ENCODE measurements at regions not wholly inside any gene's neighbourhood (a gene's known extent, or its start where the extent isn't known, plus 50 kb on each side); places are given as distances from the start of the nearest gene placed in this dataset.
"Not testable (repeated sequence)": the region's sequence is repeated elsewhere in the genome, so short reads cannot be mapped to it uniquely, and the experiment has no call there.

DNA sequence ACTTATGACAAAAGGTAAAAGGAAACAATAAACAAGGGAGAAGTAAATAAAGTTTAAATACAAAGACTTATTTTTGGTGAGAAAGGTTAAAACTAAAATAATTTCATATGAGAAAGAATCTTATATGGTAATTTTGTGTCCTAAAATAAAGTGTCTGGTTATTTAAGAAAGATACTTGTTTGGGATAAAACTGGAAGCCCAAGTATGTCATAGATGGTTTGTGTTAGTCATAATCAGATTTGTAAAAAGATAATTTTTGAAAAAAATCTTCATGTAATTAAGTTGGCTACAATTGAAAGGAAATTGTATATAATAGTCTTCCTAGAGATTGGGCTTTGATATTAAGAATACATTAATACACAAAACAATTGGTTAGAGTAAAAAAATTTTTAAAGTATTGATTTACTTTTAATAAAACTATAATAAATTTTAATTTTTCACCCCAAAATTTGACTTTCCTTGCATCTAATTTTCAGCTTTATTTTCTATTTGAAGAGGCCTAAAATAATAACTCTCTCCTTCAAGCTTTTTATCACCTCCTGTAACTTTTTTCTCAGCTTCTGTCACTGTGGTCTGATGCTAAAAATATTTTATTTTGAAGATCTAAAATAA, 315.6 kb downstream of the SLITRK5 start:
- DNase-seq, result no peak

DNA sequence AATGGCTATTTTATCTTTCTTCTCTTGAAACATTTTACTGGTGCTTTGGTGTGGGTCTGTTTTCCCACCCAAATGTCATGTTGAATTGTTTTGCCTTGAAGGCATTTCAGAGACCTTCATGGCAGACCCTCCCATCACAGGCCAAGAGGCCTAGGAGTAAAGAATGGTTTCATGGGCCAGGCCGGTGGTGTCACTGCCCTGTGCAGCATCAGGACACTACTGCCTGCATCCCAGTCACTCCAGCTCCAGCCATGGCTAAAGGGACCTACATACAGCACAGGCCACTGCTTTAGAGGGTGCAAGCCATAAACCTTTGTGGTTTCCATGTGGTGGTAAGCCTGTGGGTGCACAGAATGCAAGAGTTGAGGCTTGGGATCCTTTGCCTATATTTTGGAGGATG, 326.9 kb downstream of the SLITRK5 start:
- DNase-seq, result no peak

DNA sequence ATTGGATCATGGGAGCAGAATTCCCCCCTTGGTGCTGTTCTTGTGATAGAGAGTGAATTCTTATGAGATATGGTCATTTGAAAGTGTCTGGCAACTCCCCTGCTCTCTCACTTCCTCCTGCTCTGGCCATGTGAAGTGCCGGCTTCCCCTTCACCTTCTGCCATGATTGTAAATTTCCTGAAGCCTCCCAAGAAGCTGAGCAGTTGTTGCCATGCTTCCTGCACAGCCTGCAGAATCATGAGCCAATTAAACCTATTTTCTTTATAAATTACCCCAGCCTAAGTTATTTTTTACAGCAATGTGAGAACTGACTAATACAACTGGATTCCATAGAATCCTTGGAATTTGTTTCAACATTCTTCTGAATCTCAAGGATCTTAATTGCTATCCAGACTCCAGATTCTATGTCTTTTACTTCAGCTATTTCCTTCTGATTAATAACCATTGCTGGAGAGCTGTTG, 328.1 kb downstream of the SLITRK5 start:
- DNase-seq, result peak; percentile 48

DNA sequence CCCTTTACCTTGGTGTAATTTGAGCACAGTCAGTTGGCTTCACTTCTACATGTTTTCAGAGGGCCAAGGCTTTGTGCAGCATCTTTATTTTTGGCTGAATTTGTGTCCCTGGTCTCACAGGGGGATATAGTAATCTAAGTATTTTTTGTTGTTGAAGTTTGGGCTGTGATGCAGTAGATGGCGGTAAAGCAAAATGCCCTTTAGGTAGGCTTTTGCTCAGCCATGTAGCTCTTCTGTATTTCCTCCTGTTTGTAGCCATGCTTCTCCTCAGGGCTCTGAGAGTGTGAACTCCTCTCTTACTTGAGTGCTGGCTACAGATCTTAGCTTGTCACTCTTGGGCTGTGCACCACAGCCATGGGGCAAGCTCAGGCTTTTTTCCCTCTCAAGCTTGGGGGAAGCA, 328.6 kb downstream of the SLITRK5 start:
- DNase-seq, result peak; percentile 26

DNA sequence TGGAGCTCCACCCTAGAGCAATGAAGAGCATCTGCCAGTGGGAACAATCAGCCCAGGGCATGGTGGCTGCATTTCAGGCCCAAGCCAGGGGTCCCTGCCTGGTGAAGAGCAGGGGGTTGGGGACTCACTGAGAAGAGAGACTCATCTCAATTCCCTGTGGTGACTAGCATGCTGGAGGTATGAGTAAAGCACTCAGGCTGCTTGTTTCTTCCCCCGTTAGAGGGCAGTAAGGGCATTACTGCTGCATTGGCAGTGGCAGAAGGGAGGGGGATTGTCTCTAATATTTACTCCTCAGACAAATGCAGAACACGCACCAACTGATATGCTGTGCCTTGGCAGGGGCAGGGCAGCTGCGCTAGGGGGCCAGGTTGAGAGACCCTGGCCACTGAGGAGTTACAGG, 329.1 kb downstream of the SLITRK5 start:
- DNase-seq, result no peak

DNA sequence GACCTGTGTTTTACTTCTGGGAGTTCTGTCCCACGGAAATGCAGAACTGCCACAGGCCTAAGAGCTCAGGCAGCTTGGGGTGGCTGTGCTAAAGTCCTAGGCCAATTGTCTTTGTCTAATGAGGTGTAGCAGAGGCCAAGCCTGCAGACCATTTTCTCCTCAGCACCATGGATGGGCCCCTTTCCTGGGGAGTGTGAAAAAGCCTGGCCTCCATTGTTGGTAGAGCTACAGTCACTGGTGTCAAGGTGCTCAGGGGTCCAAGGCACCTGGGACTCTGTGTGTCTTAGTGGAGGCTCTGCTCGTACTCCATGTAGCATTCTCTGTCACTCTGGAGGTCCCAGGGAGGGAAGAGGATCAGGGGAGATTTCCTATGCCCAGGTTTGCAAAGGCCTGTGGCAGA, 329.6 kb downstream of the SLITRK5 start:
- DNase-seq, result no peak

DNA sequence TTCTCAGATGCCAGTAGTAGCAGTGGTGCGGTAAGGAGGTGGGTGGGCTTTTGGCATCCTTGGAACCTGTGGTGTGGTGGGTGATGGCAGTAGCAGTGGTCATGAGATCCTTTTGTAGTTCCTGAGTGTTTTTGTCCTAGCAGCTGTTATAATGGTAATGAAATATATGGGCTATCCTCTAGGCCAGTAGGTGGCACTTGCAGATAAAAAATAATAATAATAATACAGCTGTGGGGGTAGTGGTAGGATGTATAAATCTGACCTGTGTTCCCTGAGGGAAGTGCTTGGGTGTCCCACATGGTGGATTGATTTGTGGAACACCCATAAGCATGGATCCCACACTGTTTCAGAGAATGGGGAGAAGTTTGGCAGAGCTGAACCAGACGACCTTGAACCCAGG, 334.0 kb downstream of the SLITRK5 start:
- DNase-seq, result no peak

DNA sequence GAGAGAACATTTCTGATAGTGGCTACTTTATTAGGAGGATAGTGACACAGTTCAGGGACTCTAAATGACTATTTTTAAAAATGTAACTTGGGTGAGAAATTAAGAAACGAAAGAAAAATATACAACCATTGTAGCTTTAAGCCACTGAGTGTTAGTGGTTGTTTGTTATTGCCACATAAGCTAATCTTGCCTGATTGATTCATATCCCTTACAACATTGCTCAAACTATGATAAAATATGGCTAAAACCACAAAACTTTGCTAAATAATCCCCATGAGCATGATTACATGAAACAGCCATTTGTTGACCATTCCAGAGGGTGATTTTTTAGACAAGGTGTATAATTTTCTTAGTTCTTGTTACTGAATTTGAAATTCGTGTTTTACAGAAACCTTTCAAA, 343.4 kb downstream of the SLITRK5 start:
- DNase-seq, result peak; percentile 86

DNA sequence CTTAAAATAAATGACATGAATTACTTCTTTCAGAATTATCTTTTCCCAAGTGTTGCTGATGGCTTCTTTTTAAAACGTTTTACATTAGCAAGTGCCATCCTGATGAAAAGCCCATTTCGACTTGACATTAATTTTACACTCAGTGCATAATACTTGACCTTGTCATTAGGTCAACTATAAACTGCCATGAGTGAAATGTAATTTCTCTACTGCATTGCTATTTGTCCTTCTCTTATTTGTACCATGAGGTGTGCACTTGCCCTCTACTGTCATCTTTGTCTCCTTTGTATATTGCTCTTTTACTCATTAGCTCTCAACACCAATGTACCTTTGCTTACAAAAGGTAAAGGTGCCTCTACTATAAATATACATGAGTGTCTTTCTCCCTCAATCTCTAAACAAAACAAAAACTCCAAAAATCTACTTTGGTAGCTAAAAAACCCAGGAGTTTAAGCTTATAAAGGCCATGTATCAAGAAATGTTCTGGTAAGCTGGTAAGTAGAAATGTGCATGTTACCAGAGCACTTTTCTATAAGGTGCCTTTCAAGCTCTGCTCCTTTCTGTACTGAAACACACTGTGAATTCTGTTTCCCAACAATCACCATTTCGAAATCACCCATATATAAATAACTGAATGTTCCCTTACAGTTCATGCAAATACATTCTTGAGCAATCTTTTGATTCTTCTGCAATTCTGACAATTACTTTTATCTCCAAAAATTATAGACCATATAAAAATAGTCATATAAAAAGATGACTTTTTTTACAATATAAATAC, 351.4 kb downstream of the SLITRK5 start:
- DNase-seq, result peak; percentile 88

DNA sequence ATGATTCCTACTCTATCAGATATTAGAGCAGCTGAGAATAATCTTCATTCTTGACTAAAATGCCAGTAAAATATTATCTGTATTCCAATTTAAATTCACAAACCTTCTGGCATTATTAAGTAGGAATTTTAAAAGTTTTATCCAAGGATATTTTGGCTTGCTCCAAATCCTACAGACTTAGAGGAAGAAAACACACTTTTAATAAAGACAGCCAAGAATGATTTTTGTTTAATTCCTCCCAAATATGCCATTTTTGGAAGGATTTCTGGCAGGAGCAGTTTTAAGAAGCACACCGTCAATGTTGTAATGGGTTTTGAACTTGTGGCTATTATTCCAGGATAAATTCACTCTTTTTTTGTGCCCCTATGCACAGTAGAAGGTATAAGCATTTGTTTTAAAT, 355.1 kb downstream of the SLITRK5 start:
- DNase-seq, result no peak

DNA sequence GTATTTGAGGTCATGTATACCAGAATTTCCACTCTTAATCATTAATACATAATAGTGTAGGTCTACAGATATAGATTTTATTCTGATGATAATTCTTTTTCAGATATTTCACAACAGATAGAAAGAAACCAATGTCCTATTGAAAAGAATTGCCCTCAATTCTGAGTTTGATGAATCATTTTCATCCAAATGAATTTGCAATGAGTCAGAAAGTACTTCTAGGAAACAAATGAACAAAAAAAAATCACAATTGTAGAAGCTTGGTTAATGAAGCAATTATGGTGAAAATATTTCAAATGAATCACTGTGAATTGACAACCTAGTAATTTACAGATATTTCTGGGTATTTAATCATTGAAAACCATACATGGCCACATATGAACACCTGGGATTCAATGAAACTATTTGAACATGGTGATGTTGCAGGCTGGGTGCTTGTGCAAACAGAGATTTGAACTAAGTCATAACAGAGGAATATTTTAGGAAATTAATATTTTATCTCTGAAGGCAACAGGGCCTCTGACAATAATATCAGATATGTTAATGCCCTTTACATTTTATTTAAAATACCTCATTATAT, 360.9 kb downstream of the SLITRK5 start:
- peak; percentile 18 for DNase-seq

DNA sequence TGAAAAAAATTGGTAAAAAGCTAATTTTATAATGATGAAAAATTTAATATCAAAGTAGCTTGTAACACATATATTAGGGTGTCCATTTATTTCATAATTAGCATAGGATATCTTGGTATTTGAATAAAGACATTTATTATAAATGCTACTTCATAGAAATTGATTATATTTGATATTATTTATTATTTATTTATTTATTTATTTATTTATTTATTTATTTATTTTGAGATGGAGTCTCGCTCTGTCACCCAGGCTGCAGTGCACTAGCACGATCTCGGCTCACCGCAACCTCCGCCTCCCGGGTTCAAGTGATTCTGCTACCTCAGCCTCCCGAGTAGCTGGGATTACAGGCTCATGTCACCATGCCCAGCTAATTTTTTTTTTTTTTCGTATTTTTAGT, 365.0 kb downstream of the SLITRK5 start:
- DNase-seq, result not testable (repeated sequence)

DNA sequence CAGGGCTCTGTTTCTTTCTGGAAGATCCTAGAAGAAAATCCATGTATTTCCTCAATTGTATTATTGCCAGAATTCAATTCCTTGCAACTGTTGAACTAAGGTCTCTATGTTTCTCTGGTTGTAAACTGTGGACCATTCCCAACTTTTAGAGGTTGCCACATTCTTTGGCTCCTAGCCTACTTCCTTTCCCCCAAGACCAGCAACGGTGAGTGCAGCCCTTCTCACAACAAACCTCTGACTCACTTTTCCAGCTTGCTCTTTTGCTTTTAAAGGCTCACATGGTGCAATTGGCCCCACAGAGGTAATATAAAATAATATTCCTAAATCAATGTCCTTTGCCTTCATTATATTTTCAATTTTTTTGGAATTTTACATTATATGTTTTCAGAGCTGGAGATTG, 371.3 kb downstream of the SLITRK5 start:
- no peak for DNase-seq

DNA sequence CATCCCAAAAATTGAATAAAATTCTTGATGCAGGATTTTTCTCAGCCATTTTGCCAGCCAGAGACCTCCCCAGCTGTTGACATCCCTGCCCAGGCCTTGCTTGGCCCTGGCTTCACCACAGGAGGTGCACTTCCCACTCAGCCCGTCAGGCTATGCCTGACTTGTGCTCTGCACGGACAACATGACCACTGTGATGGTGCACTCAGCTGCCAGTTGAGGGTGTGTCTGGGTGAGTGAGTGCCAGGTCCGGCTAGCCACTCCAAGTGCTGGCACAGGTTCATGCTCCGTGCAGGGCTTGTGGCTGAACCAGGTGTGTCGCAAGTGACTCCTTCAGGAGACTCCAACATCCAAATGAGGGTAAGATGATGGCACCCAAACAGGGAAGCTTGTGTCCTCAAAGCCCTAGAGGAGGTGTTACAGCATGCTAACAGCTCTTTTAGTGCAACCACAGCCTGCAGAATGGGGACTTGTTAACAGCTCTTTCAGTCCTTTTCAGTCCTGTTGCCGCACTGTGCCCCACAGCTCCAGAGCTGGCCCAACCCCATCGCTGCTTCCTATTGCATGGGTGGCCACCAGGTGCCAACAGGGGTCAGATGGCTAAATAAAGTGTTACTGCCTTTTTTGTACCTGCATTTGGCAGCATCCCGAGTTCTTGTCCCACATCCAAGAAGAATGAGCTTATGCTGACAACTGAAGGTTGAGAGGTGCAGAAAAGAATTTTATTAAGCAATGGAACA, 380.7 kb downstream of the SLITRK5 start:
- no peak for DNase-seq

DNA sequence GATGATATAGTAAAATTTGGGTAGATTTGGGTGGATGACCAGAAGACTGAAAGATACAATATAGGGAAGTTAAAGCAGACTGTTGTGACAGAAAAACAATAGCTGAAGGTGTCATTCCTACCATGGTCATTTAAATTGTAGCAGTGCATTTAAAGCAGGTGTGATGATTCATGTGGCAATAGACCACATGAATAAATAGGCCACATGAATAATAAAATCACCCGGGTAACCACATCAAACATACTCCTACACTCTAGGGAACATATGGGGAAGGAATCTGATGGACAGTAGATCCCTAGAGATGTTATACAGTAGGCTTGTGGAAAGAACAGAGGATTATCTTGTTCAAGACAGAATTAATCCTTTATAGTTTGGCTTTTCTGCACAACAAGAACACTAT, 392.6 kb downstream of the SLITRK5 start:
- DNase-seq, result no peak

DNA sequence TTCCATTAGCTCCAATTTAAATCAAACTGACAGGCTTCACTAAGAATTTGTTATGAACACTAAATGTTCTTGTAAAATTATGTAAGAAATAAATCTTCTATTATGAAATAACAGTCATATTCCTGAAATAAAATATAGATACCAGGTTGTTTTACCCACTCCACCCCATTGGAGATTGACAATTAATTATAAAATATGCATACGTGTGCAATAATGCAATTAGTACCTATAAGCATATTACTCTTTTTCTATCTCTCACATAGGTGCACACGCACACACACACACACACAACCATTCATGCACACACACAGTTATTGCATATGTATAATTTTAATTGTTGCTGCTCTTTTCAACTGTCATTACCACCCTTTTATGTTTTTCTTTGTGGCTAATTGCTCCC, 395.7 kb downstream of the SLITRK5 start:
- DNase-seq, result no peak

DNA sequence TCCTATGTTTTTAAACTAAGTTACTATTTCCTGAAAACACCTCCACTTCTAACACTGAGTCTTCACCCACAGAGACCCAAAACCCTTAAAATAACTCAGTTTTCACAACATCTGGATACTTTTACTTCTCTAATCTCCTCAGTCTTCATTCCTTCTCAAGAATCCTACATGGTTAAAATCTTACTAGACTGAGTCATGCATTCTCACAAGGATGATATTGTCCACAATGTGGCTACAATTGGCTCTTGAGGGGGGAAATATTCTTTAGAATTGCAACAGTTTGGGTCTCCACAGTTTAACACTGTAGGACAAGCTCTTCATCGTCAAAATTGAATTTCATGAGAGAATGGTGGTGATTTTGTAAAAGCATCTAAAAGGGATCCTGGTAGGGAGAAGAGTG, 397.1 kb downstream of the SLITRK5 start:
- peak; percentile 72 for DNase-seq

DNA sequence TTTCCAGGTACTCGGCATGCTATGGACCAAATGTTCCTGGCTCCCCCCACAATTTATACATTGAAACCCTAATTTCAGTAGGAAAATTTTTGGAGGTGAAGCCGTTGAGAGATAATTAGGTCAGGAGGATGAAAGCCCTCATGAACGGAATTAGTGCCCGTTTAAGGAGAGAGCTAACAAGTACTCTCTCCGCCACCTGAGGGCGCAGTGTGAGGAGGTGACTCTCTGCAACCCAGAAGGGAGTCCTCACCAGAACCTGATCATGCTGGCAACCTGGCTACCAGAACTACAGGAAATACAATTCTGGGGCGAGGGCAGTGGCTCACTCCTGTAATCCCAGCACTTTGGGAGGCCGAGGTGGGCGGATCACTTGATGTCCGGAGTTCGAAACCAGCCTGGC, 397.8 kb downstream of the SLITRK5 start:
- no peak for DNase-seq

DNA sequence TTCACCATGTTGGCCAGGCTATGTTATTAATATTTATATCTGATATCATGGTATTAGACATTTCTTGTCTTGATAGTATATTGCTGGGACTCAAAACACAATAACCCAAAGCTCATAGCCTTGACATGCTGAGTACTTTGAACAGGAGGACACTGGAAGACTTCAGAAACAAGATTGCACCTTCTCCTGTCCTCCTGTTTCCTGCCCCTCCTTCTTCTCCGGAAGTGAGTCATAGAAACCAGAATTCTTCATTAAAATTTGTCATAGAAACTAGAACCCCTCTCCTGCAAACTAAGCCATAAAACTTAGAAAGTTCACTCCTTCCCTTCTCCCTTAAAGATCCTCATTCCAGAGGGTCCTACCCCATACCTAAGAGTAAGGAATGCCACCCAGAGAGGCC, 400.2 kb downstream of the SLITRK5 start:
- DNase-seq, result no peak

DNA sequence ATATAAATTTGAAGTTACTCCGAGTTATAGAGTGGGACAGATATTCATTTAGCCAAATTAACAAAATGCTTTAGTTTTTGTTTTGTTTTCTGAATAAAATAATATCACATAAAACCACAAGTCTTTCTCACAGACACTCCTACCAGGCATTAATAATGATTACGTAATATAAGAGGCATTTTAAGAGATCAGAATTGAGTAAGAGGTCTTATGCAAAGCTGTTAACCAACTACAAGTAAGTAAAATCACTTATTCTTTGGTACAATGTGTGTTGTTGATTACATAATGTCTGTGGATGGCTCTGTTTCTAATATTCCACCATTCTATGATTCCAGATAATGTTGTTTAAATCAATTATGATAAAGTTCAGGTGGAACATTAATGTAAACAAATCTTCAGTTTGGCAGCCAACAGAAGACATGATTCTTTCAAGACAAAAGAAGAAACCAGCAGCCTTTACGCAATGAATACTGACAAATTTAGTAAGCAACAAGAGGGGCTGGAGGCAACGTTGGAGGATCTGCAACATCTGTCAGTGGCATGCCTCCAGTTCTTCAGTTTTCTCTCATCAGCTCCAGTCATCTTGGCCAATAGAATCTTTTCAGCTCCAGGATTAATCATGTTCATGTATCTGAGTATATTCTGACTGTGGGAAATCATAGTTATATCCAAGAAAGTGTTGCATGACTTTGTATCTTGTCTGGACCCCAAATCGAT, 403.8 kb downstream of the SLITRK5 start:
- DNase-seq, result peak; percentile 77

DNA sequence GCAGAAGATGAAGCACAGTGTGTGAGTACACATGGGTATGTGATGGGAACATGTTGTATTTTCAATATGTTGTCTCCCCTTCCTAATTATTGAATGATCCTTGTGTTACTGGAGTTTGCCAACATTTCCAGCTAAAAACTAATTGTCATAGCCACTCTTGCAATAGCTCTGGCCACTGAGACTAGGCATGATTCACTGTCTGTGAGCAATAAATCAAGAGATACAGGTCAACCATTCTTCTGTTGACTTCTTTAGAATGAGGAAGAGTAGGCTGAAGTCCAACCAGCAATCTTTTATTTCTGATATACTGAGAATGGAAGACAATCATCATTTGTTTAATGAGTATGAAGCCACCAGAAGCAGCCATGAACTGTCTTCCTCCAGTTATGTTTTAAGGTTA, 413.9 kb downstream of the SLITRK5 start:
- DNase-seq, result peak; percentile 73

DNA sequence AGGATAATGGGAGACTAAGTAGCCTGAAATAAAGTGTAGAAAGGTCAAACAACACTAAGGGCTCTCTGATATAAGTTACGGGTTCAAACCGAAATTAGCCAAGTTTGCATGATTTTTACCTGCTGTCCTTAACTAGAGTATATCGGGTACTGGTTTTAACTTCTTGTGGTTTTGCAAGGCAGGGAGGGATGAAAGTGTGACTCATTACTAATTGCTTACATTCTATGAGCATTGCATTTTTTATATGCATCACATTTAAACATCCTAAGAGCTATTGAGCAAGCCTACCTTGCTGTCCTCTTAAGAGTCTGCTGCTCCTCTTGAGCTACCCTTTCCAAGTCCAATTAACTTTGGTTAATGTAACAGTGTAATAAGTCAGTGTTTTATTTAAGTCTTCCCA, 415.4 kb downstream of the SLITRK5 start:
- peak; percentile 42 for DNase-seq

DNA sequence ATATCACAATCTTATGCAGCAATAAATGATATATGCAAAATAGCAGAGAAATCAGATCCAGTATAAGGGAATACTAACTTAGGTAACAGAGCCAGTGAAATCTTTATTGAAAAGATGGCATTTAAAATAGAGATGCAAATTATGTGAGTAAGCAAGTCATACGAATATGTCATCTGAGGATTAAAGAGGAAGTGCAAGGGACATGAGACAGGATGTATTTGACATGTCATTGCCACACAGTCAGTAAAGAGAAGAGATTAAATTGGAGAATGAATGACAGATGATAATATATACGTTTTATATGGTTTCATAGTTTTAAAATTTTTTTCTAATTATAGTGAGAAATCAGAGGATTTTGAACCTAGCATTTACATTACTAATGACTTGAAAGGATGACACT, 426.4 kb downstream of the SLITRK5 start:
- DNase-seq, result peak; percentile 77

Measured in MV-4-11 (cell line).